ENCODE measurements at regions not wholly inside any gene's neighbourhood (a gene's known extent, or its start where the extent isn't known, plus 50 kb on each side); places are given as distances from the start of the nearest gene placed in this dataset.

DNA sequence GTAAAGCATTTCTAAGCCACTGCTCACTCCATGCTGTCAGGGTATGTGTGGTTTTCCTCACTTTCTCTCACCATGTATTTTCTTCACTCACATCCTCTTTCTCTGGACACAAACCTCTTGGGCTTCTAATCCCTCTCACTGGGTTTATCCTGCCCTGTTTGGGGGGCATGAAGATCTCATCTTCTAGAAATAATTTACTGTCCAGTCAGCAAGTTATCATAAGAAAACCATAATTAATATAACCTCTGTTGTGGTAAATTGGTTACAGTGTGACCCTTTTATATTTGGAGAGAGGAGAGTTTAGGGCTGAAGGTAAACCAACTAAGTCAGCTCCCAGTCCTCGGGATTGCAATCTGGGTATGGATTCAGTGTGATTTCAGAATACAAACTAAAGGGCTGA is 213.8 kb upstream of the PROX1 start:
- TF ChIP-seq, protein P1, sequence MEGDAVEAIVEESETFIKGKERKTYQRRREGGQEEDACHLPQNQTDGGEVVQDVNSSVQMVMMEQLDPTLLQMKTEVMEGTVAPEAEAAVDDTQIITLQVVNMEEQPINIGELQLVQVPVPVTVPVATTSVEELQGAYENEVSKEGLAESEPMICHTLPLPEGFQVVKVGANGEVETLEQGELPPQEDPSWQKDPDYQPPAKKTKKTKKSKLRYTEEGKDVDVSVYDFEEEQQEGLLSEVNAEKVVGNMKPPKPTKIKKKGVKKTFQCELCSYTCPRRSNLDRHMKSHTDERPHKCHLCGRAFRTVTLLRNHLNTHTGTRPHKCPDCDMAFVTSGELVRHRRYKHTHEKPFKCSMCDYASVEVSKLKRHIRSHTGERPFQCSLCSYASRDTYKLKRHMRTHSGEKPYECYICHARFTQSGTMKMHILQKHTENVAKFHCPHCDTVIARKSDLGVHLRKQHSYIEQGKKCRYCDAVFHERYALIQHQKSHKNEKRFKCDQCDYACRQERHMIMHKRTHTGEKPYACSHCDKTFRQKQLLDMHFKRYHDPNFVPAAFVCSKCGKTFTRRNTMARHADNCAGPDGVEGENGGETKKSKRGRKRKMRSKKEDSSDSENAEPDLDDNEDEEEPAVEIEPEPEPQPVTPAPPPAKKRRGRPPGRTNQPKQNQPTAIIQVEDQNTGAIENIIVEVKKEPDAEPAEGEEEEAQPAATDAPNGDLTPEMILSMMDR (IDR thresholded peaks at IDR 0.05), result no peak
- no peak for TF ChIP-seq EZH2 (IDR thresholded peaks at IDR 0.05; ENCODE audit: borderline replicate concordance, insufficient read depth, low read depth, low read length, poor library complexity, severe bottlenecking)

All from B cell (primary cell).